Superior temporal gyrus (tissue), 1 donor: ENCODE measurements at regions not wholly inside any gene's neighbourhood (a gene's known extent, or its start where the extent isn't known, plus 50 kb on each side); places are given as distances from the start of the nearest gene placed in this dataset.

Experiments
- DNase-seq: peaks from one replicate; pipeline ENCODE4 v3.0.0-alpha.2; 2016; ENCODE audit errors: extremely low spot score

DNA sequence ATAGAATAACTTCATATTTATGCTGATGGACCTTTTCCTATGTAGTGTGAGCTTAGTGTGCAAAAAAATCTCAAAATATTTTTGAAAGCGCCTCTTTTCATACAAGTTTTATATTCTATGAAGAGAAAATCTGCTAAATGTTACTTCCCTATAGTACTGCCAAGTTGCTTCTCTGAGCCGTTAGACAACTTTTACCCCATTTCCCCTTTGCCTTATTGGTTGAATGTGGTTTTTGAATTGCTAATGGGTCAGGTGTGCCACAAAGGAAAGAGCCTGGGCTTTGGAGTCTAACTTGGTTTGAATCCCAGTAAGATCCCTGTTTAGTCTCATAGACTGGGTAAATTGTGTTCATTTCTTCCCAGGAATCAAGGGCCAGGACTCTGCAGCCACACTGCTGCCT lies 261.5 kb downstream of the SNX10 start:
- no peak for DNase-seq

DNA sequence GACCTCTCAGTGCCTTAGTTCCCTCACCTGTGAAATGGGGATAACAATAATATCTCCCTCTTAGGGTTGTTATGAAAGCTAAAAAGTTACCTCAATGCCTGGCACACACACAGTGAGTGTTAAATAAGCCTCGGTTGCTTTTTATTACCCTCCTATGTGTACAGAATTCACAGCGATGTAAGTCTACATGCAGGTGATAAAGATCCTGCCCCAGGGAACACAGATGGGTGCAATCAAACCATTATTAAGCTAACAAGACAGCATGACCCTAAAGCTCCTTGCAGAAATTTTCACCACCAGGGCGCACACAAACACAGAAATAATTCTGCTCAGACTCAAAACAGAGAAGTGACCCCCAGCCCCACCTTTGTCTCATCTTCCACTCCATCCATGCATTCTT lies 261.9 kb downstream of the SNX10 start:
- DNase-seq = no peak

DNA sequence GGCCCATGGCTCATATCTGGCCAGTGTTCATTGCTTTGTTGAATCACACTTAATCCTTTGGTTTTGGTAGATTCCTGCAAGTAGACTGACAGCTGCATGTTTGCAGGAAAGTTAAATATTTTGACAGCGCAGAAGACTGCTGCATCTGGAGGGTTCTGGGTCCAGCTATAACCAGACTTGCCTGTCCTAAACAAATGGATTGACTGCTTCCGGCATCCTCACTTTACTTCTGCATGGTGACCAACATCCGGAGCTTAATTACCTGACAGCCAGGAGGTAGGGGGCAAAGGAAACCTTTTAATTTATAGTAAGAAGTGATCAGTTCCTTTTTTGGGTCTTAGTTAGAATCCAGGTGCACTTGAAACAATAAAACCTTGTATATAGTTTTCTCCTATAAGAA lies 263.3 kb downstream of the SNX10 start:
- DNase-seq = no peak

DNA sequence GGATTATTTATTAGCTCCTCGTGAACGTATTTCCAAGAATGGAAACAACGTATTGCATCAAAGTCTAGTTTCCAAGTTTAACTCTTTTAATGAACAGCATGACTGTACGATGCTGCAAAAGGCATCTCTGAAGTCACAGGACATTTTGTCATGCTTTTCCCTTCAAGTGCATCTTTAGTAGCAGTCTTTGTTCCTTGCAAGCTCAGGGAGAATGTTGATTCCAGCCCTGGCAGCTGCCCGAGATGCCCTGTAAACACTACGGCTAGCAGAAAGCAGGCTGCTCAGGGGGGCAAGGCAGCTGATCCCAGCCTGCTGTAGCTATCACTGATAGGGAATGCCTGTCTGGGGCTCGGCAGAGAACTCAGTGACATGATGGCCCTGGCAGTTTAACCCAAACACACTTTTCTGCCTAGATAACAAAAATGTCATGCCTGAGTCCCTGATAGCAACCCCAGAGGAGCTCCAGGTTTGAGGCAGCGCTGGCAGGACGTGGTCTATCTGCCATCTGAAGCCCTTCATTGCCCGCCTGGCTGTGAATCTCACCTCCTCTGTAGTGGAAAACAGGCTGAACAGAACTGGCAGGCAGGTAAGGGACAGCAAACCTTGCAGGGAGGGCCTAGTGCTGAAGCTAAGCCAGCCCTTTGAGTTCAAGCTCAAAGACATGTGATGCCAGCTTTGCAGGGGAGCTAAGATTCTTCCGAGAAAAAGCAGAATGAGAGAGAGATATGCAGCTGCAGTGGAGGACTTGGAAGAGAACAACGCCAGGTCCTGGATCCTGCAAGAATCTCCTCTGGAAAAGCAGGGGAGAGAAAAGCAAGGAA lies 264.6 kb downstream of the SNX10 start:
- no peak for DNase-seq

DNA sequence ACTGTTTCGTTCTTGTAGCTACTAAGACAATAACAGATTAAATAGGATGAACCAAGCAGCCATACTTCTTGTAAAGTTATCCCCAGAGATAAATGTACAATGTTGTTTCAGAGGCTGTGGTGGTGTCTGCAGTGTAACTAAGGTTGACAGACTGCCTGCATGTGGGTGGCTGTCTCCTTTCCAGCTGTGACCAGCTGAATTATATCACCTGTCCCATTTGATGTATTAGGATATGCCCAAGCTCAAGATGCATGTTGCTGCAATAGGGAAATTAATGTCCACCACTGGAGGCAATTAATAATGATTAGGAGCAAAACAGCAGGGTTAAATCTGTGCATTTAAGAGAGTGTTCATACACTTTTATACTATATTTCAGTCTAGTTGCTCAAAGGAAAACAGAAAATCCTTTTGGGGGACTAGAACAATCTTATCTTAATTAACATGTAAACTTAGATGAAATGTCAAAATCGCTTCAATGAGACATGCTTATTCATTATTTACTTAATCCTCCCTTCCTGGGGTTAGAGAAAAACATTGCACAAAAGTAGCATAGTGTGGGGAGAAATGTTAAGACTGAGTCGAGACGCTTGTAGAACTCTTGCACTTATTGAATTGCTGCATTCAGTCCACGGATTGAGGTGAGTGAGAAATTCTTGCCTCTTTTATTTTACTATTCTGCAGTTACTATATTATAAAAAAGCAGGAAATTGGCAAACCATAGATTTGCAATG lies 269.0 kb downstream of the SNX10 start:
- no peak for DNase-seq

DNA sequence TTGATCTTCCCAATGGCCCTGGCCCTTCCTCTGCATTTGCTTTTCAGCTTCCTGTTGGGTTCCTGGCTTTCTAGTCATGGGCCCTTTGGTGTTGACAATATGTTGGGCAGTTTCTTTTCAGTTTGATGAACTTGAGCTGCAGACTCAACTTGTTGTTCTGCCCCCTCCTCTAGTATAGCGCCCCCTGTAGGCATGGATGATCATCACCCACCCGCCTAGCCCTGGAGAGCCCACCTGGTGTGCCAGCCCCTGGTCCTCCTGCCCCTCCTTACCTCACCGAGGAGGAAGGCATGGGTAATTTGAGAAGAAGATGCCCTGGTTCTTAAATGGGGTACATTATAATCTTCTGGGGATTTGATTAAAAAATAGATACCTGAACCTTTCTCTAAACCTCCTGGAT lies 271.2 kb downstream of the SNX10 start:
- DNase-seq = no peak

DNA sequence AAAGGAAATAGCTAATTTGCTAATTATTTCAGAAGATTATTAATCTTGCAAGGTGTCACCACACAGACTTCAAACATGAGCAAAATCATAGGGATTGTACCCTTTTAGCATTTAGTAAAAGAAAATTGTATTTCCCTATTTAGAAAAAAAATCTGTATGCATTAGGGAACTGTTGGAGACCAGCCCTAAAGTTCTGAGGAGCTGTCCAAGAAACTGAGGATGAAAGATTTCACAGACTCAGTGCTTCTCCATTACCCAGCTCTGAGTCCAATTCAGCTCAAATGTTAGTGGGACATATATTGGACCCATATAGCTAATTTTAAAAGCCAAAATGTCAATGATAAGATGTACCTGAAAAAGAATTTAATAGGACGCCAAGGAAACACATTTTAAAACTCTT lies 271.7 kb downstream of the SNX10 start:
- no peak for DNase-seq

DNA sequence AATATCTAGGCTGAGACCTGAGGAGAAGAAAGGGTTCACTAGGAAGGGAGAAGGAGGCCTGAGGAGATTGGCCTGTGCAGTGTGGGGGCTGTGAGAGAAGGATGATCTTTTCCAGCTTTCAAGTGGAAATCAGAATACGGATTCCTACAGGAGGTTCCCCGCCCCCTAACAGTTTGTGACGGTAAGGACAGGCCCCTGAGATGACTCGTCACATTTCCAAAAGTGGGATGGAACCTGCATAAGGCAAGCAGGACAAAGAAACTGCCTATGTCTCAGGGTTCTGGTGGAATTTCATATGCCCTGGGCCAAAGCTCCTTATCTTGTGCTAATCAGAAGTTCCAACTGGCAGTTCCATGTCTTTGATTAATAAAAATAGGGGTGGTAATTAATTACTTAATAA lies 275.6 kb downstream of the SNX10 start:
- DNase-seq = no peak

DNA sequence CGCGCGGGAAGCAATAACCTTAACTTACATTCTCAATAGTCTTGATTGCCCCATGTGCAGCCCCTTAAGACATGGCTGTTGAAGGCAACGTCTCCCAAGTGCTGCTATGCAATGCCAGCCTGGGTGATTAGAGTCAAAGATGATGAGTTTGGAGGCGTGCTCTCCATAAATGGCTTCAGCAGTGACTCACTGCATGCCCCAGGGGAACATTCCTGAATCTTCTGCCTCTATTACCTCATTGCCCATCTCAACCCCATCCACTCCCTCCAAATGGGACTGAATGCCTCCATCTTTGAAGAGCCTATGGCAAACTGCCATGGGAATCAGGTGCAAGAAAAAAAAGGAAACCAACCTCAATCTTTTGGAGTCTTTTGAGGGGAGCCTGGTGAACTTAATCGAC lies 282.8 kb downstream of the SNX10 start:
- no peak for DNase-seq

DNA sequence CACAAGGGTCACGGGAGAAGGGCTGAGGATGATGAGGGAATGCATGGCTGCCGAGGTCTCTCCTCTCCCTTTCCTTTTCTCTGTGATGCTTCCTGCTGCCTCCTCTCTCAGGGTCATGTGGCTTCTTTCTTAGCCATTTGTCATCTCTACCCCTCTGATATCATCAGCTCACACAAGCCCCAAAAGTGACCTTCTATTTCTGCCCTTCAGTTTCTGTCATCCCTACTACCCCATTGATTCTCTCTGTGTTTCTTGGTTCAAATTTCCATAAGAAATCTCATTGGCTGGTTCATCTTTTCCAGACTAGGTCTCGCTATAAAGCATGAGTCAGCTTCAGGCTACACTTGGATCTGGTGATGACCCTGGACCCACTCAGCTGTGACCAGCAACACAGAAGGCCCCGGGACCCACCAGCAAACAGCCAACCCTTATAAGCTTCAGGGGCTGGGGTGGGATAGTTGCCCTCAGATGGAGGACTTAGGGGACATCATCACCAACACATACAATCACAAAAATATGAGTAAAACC lies 284.3 kb downstream of the SKAP2 start:
- DNase-seq = no peak

DNA sequence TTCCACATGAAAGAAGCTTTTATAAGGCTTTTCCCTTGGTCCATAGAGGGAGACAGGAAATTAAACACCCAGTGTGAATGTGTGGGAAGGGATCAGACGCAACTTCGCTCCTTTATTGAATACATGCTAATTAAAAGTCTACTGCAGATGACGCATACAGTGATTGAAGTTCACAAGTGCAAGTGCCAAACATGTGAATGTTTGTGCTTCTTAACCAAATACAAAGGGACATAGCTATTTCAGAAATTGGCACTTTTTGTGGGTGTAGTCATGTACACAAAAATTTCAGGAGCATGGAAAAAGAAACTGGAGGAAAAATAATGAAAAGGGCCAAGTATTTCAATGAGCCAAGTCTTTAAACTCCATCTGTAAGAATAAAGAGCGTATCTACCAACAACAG lies 283.7 kb downstream of the SKAP2 start:
- DNase-seq = no peak

DNA sequence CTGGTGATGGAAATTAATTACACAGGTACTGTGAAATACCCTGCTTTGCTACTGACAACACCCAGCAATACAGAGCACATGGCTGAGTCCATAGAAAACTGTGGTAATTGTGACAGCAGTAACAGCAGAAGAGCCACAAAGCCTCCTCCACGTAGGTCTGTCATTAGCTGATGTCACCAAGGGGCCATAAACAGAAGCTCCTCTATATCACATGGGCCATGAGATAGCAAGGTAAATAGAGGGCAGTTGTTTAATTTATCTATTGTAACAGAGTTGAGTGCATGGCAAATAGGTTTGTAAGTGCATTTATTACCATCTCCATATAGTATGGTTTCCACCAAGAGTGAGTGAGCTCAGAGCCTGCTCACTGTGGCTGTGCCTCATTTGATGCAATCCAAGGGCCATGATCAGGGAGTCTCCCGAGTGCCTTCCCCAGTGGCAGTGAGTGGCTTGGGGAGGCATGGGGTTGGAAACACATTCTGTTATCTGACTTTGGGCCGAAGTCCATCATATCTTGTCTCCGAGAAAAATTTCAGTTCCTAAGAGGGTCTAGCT lies 281.2 kb downstream of the SKAP2 start:
- no peak for DNase-seq

DNA sequence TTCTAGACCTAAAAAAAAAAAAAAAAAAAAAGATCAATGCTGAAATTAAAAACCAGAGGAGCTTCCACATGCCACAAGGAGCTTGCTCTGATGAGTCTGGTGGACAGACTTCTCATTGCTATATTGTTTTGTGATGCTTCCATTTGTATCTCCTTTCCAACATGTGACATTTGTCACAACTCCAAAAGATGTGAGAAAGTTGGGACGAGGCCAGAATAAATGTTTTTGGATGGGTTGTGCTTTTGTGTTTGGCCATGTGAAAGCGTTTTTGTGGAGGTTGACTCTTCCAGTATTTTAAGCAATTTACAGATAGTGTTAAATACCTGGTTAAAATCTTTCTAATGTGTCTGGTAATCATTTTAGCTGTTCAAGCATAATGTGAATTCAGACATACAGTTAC lies 280.1 kb downstream of the SKAP2 start:
- no peak for DNase-seq

DNA sequence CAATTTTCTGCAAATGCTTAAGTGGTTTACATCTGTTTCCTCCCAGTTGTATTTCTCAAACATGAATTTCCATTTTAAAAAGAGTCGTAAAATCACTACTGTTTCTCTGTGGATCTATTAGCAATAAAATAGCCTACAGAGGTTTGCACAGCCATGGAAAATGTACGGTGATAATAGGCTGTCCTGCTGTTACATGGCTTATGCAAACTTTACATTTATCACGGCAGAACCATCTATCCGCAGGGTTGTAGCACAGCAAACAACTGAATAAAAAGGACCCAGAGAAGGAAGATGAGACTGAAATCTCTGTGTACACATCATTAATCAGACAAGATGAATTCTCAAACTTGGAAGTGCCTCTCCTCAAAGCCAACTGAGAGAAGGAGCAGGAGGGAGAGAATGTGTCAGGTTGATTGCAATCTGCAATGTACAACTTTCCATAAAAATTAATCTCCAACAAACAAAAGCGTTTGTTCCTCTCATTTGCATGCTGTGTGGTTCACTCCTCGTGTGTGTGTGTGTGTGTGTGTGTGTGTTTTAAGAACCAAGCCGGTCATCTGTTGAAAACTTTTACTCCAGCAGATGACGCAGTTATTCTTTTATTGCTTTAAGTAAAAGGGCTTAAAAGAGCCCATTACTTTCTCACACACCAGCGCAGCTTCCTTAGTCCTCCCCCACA lies 279.3 kb downstream of the SKAP2 start:
- DNase-seq = no peak

DNA sequence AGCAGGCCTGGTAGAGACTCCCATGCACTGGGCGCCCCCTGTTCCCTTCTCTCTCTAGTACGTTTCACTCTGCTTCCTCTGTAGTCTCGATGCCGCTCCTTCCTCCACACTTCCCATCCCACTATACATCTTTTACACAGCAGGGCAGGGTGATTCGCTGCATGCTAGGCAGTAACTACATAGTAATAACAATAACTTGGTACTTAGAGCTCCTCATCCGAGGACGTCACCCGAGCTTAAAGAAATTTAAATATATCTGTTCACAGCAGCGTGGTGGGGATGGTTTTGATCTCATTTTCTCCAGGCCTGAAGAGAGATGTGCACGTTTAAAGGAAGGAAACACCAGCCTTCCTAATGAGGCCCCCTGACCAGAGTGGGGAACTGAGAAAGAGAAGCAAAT lies 276.9 kb downstream of the SKAP2 start:
- no peak for DNase-seq

DNA sequence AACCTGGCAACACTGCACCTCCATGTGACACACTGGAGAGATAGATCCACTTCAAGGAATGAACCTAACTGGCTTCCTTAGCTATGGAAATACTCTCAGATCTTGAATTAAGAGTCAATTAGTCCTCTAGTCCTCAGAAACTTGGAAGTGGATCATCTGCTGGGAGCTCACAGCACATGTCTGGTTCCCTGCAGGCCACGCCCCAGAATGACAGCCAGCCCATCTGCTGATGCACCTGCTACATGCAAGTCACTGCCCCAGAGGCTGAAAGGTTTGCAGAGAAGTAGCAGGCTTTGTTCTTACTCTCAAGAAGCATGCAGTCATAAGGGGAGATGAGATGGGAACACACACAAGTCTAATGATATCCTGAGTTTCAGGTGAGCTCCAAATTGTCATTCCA lies 275.9 kb downstream of the SKAP2 start:
- DNase-seq = no peak

DNA sequence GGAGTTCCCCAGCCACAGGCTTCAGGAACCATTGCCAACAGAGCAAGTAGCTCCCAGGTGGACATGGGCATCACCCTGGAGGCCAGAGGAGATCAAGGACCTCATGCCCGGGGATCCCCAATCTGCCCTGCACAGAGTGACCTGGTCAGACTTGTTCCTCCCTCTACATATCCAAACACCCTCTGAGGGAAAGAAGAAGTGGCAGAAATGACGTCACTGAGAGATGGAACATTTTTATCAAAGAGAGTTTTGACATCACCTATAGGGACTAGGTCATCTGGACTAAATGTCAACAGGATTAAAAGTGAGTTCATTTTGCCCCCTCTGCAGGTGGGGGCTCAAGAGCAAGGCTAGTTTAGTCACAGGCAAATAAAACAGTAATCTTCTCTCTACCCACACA lies 273.7 kb downstream of the SKAP2 start:
- no peak for DNase-seq

DNA sequence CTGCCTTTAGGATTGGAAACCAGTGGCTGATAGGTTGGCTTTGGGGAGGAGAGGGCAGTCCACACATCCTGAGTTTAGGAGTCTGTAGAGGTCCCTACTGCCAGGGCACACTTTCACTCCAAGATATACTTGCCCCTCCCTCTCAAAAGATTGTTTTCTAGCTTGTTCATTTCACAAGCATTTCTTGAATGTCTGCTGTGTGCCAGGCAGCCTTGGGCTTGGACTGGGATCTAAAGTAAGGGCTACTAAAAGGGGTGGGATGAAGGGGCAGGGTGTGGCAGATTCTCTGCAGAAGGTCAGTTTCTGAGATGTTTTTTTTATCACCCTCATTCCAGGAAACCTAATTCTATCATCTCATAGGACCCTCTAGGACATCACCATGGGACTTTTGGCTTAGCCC lies 272.4 kb downstream of the SKAP2 start:
- DNase-seq = no peak

DNA sequence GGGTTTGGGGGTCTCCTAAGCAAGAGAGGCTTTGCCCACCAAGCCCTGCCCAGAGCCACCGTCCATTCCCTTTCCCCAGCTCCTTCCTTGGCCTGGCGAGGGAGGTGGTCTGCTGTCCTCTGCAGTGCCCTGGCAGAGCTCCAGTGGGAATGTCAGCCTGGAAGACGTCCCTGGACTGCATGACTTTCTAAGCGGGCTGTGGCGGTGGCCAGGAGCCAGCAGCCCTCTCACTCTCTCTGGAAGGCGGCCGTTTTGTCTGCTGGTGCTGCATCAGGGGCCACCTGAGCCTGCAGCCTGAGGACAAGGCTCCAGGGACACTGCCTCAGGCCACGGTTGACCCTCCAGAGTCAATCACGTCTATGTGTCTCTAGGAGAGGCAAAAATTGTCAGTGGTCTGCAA lies 271.0 kb downstream of the SKAP2 start:
- no peak for DNase-seq

DNA sequence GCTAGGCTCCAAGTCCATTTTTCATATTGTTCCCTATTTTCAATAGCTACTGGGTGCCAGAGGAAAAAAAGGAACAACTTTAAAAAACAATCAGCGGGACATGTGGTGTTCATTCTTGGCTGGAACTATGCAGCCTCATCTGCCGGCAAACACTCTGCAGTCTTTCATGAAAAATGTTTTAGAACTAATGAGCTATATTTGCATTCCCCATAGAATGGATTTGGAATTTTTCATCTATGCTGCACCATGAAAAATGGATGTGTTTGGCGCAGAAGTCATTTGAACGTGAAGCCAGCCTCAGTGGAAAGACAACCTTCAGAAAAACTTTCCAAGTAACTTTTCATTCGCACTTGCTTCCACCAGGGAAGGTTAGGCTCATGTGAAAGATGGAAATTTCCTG lies 270.5 kb downstream of the SKAP2 start:
- peak; percentile 28 for DNase-seq

DNA sequence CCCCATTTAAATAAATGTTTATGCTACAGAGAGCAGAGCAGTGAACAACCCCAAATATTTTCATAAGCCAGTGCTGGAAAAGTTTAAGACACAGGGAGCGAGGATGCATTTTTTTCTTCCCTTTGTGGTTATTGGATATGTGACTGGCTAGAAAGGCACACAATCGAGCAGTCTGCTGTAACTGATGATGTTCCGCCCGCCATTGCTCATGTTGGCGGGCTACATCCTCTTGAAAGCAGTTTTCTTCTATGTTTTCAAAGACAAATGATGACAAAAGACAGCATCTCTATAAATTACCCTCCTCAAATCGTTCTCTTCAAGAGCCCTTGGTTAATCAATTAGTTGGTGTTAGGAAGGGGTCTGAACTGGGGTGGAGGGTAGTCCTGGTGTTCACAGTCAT lies 269.8 kb downstream of the SKAP2 start:
- no peak for DNase-seq

DNA sequence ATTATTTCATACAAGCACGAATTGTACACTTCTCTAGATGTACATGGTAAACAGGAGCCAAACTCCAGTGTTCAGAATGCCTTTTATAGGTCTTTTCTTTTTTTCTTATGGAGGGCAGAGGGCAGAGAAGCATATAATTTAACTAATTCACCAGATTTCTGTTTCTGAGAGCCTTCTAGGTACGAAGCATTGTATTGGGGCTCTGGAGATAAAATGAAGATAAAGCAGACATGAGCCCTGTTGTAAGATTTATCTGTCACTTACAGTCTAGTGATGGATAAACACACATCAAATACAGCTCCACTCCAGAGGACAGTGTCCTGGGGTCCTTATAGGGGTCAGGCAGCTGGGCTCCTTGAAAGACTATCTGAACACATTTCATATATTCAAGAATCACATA lies 265.5 kb downstream of the SKAP2 start:
- no peak for DNase-seq
